Activated CD8-positive, alpha-beta T cell treated with anti-CD3 and anti-CD28 coated beads for 36 hours (primary cell): ENCODE measurements at regions not wholly inside any gene's neighbourhood (a gene's known extent, or its start where the extent isn't known, plus 50 kb on each side); places are given as distances from the start of the nearest gene placed in this dataset.

ENCODE experiments used
- ATAC-seq: fragments of 200-7000 bp; cut with Tn5 transposase; one replicate; pipeline ENCODE4 v1.10.0; 2021; ENCODE audit warnings: mild to moderate bottlenecking, moderate library complexity
- CTCF ChIA-PET: fragments of 350-600 bp; sonication (Branson Sonifier 250); formaldehyde crosslinking; loops from one replicate; lab custom pipeline; 2021; ENCODE audit warnings: antibody characterized with exemption; lab: Charles Lee
- POLR2A ChIA-PET: fragments of 350-600 bp; sonication (Branson Sonifier 250); formaldehyde crosslinking; loops from one replicate; lab custom pipeline; 2021; ENCODE audit warnings: antibody characterized with exemption; lab: Charles Lee
- DNase-seq: peaks from one replicate; pipeline ENCODE4 v3.0.0-alpha.2; 2020
- H3K27ac Mint-ChIP-seq: one replicate; pipeline ENCODE4 v1.8.0; 2021; ENCODE audit warnings: mild to moderate bottlenecking, mixed read lengths
- H3K27me3 Mint-ChIP-seq: one replicate; pipeline ENCODE4 v1.8.0; 2021; ENCODE audit warnings: mixed read lengths
- H3K36me3 Mint-ChIP-seq: one replicate; pipeline ENCODE4 v1.8.0; 2021; ENCODE audit warnings: low read depth, mixed read lengths
- H3K4me1 Mint-ChIP-seq: one replicate; pipeline ENCODE4 v1.8.0; 2021; ENCODE audit warnings: low read depth, mixed read lengths
- H3K4me3 Mint-ChIP-seq: one replicate; pipeline ENCODE4 v1.8.0; 2021; ENCODE audit warnings: mild to moderate bottlenecking, moderate library complexity, mixed read lengths
- H3K9me3 Mint-ChIP-seq: one replicate; pipeline ENCODE4 v1.8.0; 2021; ENCODE audit warnings: mixed read lengths
- CTCF ChIP-seq: fragments of 200-600 bp; IDR thresholded peaks from one replicate; pipeline ENCODE4 v1.8.0; 2022; ENCODE audit warnings: antibody characterized with exemption, mild to moderate bottlenecking
- intact Hi-C: fragments of 100-400 bp; cut with micrococcal nuclease; formaldehyde crosslinking; loops from one replicate; pipeline ENCODE4 v1.10.0; 2022

- DNase-seq: no peak
- Mint-ChIP-seq H3K4me1 (no peaks in the 10 kb centered on the region), H3K9me3 (peaks cover 2% of the 10 kb centered on the region), H3K4me3 (no peak overlapping the region), H3K27ac (no peak overlapping the region), H3K27me3 (peaks cover 1% of the 10 kb centered on the region), H3K36me3 (no peaks in the 10 kb centered on the region)
- POLR2A ChIA-PET: no interaction called here
- no peak for ATAC-seq
- no peak for TF ChIP-seq CTCF
- intact Hi-C loops: no loop called here
- CTCF ChIA-PET: no interaction called here
Measured at GRCh38 chr10:127610816-127611215, 61.7 kb downstream of the NPS start.

- CTCF ChIA-PET: no interaction called here
- H3K9me3 Mint-ChIP-seq: peaks cover 2% of the 10 kb centered on the region
- no peak for TF ChIP-seq CTCF
- H3K36me3 Mint-ChIP-seq: no peaks in the 10 kb centered on the region
- no peak overlapping the region for H3K4me3 Mint-ChIP-seq
- no peaks in the 10 kb centered on the region for H3K27me3 Mint-ChIP-seq
- intact Hi-C loops: no loop called here
- H3K4me1 Mint-ChIP-seq: no peaks in the 10 kb centered on the region
- H3K27ac Mint-ChIP-seq: no peak overlapping the region
- POLR2A ChIA-PET: no interaction called here
- DNase-seq: no peak
- no peak for ATAC-seq
Measured at GRCh38 chr10:127614484-127615017, 65.4 kb downstream of the NPS start.

- ChIA-PET POLR2A (no interaction called here), CTCF (no interaction called here)
- Mint-ChIP-seq H3K4me3 (no peak overlapping the region), H3K36me3 (no peaks in the 10 kb centered on the region), H3K27ac (no peak overlapping the region), H3K27me3 (peaks cover 1% of the 10 kb centered on the region), H3K9me3 (no peaks in the 10 kb centered on the region), H3K4me1 (no peaks in the 10 kb centered on the region)
- DNase-seq (no peak), ATAC-seq (no peak)
- intact Hi-C loops: no loop called here
- no peak for TF ChIP-seq CTCF
Measured at GRCh38 chr10:127618797-127619196, 69.7 kb downstream of the NPS start.

GRCh38 chr10:127619546-127620325 lies 70.6 kb downstream of the NPS start:
- Mint-ChIP-seq H3K4me1 (no peaks in the 10 kb centered on the region), H3K4me3 (no peak overlapping the region), H3K9me3 (no peaks in the 10 kb centered on the region), H3K36me3 (no peaks in the 10 kb centered on the region), H3K27me3 (peaks cover 1% of the 10 kb centered on the region), H3K27ac (no peak overlapping the region)
- DNase-seq: no peak
- no peak for ATAC-seq
- ChIA-PET POLR2A (no interaction called here), CTCF (no interaction called here)
- no peak for TF ChIP-seq CTCF
- intact Hi-C loops: no loop called here

DNA sequence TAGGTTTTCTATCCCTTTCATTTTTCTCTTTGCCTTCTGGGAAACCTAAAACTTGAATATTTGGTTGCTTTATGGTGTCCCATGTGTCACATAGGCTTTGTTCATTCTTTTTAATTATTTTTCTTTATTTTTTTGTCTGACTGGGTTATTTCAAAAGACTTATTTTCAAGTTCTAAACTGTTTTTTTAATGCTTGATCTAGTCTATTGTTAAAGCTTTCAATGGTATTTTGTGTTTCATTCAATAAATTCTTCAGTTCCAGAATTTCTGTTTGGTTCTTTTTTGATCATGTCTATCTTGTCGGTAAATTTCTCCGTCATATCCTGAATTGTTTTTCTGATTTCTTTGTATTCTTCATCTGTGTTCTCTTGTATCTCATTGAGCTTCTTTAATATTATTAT lies 86.8 kb downstream of the NPS start:
- ATAC-seq (no peak), DNase-seq (no peak)
- Mint-ChIP-seq H3K9me3 (peaks cover 19% of the 10 kb centered on the region), H3K36me3 (no peaks in the 10 kb centered on the region), H3K4me3 (no peak overlapping the region), H3K4me1 (no peaks in the 10 kb centered on the region), H3K27ac (no peak overlapping the region), H3K27me3 (peaks cover 3% of the 10 kb centered on the region)
- no peak for TF ChIP-seq CTCF
- POLR2A ChIA-PET: no interaction called here
- intact Hi-C loops: no loop called here
- CTCF ChIA-PET: no interaction called here
